GM04503 (cell line): ENCODE measurements at regions not wholly inside any gene's neighbourhood (a gene's known extent, or its start where the extent isn't known, plus 50 kb on each side); places are given as distances from the start of the nearest gene placed in this dataset.
A peak's percentile ranks its signal among the peaks of the same experiment; 100 is the strongest.

Source experiments
- DNase-seq: peaks from one replicate; pipeline ENCODE4 v3.0.0-alpha.2; 2012; ENCODE audit warnings: low read depth

GRCh38 chr2:181389524-181389923 lies 67.7 kb upstream of the ITGA4 start:
- no peak for DNase-seq

DNA sequence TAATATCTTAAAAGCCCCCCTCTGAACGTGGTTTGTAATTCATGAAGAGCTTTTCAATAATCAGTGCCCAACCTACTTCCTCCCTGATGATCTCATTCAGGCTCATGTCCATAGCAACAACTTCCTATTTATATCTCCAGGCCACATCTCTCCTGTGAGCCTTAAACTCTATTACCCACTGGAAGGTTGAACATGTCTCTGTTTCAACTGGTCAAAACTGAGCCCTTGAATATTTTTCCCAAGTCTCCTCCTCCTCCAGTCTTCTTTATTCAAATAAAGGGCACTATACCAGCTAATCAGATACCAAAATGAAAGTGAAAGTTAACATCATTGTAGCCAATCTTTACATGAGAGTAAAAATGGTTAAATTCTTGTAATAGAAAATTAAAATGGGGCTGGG lies 63.7 kb upstream of the ITGA4 start:
- DNase-seq = no peak

GRCh38 chr2:181394741-181395437 lies 62.3 kb upstream of the ITGA4 start:
- no peak for DNase-seq

DNA sequence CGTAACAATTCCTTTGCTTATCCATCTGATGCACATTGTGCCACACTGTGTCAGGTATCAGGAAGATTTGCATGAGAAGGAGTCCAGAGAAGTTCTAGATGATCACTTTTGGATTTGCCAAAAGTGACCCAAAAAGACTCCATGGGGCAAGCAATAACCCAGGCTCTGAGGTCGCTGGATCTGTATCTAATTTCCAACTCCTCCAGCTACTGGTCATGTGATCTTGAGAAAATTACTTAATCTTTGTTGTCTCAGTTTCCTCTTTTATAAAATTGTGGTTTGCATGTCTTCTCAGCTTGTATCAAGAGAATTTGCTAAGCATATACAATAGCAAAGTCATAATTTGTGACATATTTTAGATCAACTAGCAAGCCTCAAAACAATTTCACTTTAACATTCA lies 61.3 kb upstream of the ITGA4 start:
- DNase-seq = no peak

- DNase-seq = peak; percentile 34
Measured at GRCh38 chr2:181396256-181397123, 60.7 kb upstream of the ITGA4 start.

DNA sequence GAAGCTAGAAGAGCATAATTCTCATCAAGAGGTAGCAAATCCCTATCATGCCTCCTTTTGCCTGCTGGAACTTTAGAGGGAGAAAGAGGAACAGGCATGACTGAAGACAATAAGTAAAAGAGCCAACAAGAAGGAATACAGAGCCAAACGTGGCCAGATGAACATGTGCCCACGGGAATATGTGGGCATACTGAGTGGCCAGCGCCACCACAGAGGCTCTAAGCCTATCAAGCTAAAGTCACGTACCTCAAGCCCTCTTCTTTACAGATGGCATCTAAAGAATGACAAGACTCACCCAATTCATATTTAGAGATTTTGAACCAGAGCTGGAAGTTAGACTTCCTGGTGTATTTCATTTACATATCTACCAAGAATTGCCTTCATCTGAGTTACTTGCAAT lies 59.9 kb upstream of the ITGA4 start:
- no peak for DNase-seq

GRCh38 chr2:181398000-181398399 lies 59.2 kb upstream of the ITGA4 start:
- no peak for DNase-seq

- DNase-seq = no peak
Measured at GRCh38 chr2:181399027-181399426, 58.2 kb upstream of the ITGA4 start.

DNA sequence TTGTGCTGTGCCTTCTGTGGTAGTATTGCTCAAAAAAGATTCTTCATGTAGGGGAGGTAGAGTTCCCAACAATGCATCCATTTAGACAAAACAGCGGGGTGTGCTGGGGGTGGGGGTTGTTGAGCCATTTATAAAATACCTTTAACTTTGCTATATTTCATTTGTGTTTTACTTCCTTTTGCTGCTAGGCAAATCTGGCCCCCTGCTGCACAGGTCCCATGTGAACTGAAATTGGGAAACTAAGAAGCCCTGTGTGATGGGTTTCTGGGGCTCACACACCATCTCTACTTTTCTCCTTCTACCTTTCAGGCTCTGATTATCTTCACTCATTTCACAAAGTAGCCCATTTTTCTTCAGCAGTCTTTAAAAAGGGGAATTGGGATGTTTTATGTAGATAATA lies 52.7 kb upstream of the ITGA4 start:
- no peak for DNase-seq

DNA sequence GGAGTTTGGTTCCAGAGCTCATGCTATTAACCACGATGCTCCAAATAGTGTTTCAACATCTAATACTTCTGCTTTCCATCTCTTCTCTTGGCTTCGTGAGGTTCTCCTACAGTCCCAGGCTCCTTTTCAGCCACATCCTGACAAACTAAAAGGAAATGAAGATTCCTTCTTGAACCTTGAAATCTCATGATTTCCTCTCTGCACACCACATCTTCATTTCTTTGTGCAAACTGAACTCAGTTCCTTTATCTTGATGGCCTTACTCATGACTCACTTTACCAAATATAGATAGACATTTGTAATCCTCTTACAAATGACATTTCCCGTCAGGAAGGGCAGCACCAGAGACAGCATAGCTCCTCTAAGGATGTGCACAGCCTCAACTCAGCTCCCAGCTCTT lies 50.0 kb upstream of the ITGA4 start:
- DNase-seq = no peak
